Left hindlimb (tissue), 1 donor: ENCODE measurements at regions not wholly inside any gene's neighbourhood (a gene's known extent, or its start where the extent isn't known, plus 50 kb on each side); places are given as distances from the start of the nearest gene placed in this dataset.

ENCODE experiments used
- DNase-seq: peaks from one replicate; pipeline ENCODE4 v3.0.0-alpha.2; 2018

DNA sequence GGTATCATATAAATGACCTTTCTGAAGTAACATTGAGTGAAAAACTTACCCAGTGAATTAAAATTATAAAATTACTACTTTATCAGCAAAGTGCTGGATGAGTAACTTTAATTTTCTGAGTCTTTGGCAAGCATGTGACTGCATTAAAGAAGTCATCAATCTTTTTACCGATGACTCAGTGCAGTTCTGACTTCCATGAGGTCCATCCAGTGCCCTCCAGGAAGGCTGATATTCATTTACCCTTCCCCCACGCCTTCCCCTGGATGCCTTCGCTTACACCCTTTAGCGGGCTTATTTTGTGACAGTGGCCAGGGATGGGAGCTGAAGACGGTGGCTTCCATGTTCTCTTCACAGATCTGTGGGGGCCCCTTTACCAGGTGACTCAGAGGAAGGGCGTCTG, 572.9 kb upstream of the PFKP start:
- DNase-seq: no peak

DNA sequence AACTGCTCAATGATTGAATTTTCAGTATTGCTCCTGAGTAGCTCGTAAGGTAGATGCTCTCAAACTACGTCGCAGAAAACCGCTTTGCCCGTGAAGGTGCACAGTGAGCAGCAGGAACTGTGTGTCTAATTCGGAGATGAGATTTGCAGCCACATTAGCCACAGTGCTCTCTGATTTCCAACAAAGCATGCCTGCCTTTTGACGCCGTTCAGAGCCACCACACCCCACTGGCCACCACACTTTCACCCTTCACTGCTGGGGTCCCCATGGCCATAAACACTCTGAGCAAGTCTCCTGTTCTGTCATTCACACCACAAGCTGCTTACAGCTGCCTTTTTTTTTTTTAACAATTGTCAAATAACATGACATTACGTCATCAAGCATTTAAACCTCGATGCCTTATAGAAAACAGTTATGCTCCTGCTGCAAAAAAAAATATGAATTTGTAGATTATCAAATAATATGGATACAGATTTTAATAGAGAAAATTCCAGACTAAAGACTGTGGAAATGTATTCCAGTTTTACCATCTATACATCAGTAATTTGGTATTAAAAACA, 578.8 kb upstream of the PFKP start:
- DNase-seq: no peak

DNA sequence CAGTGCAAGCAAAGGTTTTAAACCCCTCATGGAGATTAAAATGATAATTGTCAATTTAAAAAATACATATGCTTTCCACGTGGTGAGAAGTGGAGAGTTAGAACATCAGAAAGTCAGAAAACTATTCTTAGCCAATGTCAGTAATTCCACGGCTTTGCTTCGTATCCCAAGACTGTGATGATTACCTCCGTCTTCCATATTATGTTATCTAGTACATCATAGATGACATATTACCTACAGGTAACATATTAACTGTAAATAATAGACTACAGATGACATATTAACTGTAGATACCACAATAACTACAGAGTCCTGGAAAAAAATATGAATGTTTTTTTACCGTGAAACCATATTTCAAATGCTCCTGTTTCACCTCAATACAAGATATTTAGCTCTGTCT, 579.4 kb upstream of the PFKP start:
- DNase-seq: no peak

DNA sequence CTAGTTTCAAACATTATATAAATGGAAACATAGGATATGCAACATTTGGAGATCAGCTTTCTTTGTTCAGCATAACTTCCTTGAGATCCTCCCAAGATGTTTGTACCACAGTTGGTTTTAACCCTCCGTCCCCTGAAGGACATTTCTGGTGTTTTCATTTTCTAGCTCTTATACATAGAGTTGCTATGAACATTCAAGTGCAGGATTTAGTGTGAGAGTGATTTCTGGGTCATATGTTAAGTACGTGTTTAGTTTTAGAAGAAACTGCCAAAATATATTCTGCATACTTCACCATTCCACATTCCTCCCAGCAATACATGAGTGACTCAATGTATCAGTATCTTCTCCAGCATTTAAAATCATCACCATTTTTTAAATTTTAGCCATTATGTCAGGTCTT, 588.7 kb upstream of the PFKP start:
- no peak for DNase-seq

DNA sequence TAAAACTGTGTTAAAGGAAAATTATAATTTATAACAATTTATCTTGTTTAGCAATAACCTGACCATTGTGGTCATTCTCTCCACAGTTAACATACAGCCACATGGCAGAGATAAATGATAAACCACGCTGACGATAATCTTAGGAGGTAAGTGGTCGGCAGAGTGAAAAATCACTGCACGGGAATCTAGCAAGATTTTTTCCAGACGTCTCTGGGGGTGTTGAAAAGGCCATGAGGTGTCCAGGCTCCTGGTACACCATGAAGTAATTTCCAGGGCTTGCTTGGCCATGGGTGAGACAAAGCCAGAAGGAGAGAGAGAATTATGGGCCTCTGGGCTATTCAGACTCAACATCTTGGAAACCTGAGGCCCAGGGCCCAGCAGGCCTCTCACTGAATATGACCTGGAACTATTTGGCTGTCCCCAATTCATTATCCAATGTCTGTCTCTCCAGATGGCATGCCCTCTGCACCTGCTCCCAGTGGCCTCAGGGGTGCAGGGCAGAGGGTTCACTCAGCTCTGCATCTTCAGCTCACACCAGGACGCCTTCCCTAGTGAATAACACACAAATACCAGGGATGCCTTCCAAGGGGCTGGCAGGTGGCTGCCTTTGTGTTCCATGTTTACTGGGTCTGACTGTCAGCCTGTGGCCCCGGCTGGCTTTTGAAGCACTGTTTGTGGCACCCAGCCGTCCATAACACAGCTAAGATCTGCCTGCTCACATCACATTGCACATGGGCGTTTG, 590.4 kb upstream of the PFKP start:
- DNase-seq: no peak

DNA sequence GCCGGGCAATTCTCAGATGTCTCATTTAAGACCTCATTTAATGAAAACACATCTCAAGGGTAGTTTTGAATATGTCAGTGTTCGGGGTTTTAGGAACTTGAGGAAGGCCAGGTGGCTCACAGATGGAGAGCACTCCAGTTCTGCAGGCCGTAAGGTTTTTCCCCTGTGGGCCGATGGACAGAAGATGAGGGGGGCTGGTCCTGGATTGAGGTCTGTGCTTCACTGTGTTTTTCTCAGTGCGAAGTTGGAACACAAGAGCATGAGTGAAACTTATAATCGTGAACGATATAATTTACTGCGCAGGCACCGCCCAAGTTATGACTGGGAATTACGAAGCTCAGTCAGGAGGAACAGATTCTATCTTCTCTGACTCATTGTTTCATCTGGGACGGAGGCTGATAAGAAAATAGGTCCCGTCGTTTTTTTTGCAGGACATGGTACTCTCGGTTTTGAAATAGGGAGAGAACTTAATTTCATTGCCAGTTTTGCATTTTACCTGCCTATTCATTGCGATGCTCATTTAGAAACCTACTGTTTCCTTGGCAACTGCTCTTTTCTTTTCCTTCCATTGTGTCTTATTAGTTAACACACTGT, 591.0 kb upstream of the PFKP start:
- DNase-seq: peak; percentile 40

DNA sequence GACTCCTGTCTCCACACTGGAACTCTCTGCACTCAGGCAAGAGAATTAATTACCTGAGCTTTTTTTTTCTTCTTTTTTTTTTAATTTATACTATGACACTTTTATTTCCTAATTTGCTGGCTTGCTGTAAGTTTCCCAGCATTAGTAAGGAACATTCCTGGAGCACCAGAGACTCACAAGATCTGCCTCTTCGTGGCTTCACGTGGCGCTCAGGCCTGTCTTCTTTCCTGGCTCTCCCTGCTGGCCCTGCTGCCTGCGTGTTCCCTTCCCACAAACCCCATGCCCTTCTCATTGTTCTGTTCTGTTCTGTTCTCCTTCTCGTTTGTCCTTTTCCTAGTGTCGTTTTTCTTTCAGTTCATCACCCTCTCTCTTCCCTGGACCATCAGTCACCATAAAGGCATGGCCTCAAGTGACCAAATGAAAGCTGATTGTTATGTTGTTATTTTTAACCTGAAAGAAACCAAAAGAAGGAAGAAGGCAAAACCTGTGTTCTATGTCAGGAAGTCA, 591.6 kb upstream of the PFKP start:
- DNase-seq: no peak

DNA sequence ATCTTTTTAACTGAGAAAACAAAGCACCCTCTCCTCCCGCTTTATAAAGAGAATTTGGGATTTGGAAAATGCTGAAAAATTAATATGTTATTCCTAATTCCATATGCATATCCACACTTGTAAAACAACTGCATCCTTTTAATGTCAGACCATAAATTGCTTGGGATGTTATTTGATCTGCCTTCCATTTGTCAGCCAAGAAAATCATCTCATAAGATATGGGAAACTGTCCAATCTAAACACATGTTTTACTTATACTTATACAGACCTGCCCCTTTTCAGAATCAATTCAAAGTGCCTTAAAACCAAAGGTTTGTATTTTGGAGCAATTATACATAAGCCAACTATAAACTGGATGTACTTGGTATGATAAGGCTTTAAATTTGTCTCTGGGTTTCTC, 595.5 kb upstream of the PFKP start:
- no peak for DNase-seq

DNA sequence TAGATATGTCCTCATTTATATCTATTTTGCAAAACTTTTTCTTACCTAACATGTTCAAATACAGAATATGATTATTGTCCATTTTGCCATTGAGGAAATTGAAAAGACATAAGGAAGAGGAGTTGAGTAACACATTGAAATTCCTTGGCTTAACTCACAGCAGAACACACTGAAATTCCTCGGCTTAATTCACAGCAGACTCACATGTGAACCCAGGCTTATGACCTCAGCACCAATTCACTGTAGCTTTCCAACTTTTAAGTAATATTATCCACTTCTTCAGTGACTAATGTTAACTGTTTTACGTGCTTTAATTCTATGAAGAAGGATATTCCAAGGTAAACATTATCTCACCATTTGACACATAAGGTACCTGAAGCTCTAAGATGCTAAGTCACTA, 597.5 kb upstream of the PFKP start:
- DNase-seq: no peak

DNA sequence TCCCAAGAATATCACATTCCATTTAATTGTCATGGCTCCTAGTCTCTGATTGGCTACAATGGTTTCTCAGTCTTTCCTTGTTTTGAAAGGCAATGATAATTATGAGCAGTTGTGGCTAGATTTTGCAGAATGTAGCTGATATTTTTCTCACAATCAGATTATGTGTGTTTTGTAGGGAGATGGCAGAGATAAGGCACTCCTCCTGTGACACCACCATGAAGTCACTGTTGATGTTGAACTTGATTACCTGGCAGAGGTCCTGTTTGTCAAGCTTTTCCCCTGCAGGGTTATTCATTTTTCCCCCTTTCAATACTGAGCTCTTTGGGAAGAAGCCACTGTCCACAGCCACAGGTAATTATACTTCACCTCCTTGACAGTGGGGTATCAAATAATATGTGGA, 602.9 kb upstream of the PFKP start:
- no peak for DNase-seq

DNA sequence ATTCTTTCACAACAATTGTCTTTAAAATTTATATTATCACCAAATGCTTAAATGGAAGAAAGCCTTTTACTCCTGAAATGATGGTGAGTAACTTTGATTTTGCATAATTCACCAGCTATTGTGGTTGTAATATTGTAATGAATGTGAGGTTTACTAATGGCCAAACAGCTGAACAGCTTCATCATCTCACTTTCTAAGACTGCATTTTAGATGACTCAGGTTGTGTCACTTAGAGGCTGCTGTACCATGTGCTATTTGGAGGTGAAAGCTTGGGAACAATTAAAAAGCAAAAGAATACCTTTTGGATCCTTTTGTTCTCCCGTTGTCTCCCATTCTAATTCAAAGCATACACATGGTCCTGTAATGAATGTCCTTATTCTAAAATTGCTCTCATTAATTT, 604.0 kb upstream of the PFKP start:
- no peak for DNase-seq

DNA sequence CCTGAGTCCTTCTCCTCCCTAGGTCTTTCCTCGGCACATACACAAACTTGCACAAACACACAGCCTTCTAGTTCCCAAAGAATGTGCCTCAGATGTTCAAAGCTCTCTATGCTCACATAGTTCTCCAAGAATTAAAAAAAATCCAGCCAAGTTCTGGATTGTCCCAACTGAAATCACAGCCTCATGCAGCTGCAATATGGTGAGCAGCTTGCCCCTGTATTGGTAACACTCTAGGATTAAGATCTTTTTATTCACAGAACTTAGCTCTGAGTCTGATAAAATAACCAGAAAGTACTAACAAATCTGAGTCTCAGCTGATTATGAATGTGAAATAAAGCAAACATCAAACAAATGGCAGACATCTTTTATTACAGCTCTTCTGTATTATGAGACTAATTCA, 604.8 kb upstream of the PFKP start:
- DNase-seq: no peak

DNA sequence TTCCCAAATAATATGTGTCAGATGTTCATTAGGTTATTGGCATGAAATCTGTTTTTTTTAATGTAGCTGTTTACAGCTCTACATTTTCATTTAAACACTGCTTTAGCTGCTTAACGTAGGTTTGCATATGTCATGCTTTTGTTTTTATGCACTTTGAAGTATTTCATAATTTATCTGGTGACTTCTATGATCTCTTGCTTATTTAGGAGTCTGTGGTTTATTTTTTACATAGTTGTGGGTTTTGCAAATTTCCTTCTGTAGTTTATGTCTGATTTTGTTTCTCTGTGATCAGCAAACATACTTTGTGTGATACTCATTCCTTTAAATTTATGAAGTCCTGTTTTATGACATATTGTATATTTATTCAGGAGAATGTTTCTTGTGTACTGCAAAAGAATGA, 606.5 kb upstream of the PFKP start:
- no peak for DNase-seq

DNA sequence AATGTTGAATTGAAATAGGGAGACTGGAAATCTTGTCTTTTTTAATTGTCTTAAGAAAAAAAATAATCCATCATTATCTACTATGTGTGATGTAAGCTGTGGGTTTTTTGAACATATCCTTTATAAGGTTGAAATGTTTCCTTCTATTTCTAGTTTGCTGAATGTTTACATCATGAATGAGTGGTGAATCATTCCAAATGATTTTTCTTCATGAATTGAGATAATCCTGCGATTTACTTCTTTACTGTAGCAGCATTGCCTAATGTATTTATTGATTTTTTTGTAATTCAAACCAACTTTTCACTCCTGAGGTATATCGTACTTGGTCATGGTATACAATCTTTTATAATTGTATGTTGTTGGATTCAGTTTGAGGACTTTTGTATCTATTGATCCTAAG, 607.6 kb upstream of the PFKP start:
- DNase-seq: no peak

DNA sequence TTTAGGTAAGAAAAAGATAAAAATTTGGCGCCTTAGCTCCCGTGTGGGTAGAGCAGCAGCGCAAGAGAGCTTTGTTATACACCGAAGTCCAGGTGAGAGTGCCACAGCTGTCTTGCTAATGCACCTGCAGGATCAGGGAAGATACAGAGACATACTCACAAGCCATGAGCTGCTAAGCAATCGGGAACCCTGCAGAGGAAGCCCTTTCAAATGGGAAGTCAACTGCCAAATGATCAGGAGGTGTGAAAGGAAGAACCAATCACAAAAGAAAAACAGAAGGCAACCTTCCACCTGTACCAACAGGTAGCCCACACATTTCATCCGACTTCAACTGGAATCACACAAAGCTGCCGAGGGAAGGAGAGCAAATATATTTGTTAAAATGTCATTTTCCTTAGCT, 610.5 kb upstream of the PFKP start:
- DNase-seq: no peak

DNA sequence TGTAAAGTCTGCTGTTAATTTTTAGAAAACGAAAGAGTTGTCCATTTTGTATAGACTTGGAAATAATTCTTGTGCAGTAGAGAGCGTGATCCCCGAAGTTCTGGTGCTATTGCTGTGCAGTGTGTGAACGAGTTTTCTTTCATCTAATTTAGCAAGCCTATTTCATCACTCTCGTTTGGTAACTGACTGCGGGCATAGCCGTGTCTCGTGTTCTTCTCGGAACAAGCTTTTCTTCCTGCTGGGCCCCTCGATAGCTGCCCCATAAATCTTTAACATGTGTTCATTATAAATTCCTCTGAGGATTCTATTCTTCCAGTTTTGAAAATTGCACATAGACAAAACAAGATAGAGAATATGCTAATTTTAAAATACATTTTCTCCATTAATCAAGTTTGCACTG, 622.0 kb upstream of the PFKP start:
- no peak for DNase-seq

DNA sequence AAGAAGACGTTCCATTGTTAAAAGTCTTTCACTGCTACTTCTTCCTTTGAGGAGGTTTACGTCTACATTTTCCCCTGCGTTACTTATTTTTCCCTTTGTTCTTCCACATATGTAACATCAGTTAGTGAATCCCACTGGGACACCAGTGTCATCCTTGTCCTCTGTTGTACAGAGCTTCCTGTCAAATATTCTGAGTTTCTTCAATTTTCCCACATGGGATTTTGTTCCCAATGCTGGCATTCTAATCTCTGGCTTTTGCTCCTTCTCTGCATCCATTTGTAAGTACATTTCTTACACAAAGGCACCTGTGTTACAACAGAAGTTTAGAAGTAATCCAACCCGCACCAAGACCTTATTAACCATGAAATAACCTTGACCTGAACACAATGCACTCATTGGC, 627.4 kb upstream of the PFKP start:
- DNase-seq: no peak

DNA sequence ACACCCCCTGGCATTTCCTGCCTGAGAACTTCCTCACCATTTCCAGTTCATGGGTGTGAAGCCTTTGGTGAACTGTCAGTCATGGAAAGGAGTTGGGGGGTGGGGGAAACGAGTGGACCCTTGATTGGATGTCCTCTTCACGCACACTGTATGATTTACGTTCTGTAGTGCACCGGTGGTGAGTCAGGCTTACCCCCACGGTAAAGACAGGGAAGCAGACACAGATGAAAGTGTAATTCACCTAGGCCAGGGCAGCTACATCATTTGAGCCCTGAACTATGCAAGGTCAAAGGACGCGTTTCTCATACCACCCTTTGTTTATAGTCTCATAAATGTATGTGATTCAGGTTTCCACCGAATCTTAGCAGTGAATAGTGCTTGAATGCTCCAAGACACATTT, 628.3 kb upstream of the PFKP start:
- no peak for DNase-seq

DNA sequence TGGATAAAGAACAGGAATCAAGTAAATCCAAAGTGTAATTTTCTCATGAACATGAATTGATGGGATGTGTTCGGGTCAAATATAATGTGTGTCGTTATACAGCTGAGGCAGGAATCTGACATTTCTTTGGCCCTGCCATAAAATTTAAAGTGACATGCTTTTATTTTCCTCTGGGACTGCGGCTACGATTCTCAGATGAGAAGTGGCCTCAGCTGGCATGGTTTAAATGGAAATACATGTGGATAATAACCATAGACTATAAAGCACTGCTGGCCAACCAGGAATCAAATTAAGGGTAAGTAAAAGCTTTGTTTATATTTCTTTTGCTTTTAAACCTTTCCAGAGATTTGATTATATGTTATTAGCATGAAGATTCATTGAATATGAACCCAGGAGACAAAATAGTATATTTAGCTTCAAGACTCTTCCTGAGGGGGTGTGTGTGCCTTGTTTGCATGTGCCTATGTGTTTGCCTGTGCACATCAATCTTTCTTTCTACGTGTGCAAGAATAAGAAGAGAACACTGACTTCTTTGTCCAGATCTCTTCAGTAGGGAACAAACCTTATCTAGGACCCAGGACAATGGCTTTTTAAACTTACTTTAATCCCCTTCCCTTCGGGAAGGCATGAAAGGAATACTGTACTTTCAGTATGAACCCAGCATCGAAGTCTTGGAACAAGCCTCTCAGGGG, 629.0 kb upstream of the PFKP start:
- DNase-seq: no peak

DNA sequence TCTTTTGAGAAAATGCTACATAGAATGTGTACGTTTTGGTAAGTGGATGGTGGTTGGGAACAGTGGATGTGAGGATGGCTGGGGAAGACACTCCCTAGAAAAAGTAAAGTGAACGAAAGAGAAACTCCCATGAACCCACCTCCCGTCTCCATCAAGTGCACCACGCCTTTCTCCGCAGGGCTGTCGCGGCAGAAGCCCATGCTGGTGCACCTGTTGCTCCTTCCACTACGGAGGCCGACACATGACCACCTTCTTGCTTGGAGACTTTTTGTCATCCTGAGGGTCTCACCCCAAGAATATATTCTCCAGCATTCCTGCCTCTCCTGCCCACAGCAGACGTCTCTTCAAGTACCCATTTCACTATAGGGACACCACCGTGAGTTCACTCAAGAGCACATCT, 630.4 kb upstream of the PFKP start:
- no peak for DNase-seq

DNA sequence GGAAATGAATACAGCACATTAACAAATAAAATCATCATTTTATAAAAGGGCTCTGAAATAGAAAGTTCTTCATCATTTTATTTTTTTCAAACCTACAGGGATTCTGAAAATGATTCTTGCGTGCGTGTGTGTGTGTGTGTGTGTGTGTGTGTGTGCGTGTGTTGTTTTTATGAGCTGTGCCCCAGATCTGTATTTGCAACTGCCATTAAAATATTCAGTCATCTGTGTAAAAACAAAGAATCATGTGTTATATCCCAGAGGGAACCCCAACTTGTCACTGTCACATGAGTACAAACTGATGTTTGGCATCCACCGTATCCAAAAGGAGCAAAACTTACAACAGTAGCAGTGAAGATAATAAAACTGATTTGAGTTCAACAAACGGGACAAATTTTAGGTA, 635.4 kb upstream of the PFKP start:
- no peak for DNase-seq

DNA sequence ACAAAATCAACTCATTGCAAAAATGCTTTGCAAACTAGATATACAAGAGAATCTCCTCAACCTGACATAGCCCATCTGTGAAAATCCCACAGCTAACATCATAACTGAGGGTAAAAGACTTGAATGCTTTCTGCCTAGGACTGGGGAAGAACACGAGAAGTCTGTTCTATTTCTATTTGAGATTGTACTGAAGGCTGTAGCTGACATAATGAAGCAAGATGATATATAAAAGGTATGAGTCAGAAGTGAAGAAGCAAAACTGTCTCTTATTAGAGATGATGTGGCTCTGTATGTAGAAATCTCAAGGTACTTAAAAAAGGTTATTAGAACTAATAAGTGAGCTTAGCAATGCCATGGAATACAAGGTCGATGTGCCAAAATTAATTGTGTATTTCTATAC, 639.9 kb upstream of the PFKP start:
- no peak for DNase-seq

DNA sequence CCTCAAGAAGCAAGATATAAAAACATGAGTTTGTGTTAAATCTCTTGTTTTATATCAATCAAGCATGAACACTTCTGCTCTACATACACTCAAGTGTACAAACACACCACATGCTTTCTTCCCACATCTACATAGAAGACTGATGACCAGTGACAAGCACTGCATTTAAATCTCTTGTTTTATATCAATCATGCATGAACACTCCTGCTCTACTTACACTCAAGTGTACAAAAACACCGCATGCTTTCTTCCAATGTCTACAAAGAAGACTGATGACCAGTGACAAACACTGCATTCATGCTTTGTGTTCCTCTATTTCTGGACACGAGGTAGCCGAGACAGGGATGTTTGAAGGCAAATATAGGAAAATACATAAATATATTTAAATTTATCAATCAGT, 642.0 kb upstream of the PFKP start:
- DNase-seq: no peak

DNA sequence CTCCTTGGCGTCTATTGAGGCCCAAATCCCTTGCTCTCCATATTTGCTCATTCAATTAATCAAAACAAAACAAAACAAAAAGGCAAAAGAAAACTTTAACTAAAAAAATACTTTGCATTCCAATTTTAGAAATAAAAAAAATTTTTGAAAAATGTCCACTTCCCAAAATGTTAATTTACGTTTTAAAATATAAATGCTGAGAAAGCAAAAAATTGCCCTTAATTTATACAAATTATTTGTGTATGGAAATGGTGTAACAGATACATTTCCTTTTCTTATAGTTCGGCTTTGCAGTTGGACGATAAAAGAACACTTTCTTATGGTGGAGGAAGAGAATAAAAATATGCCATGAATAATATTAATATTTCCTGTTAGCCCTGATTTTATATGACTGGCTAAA, 652.8 kb upstream of the PFKP start:
- no peak for DNase-seq
